H1 (cell line): ENCODE measurements at regions not wholly inside any gene's neighbourhood (a gene's known extent, or its start where the extent isn't known, plus 50 kb on each side); places are given as distances from the start of the nearest gene placed in this dataset.

Experiments
- CTCF ChIA-PET: fragments of 300-600 bp; sonication (Branson Sonifier 250); formaldehyde crosslinking; loops from one replicate; lab custom pipeline; 2021; ENCODE audit not compliant: partially characterized antibody; lab: Charles Lee
- POLR2A ChIA-PET: fragments of 300-600 bp; sonication (Branson Sonifier 250); formaldehyde crosslinking; loops from one replicate; lab custom pipeline; 2021; ENCODE audit warnings: inconsistent platforms; ENCODE audit not compliant: partially characterized antibody; lab: Charles Lee
- DNase-seq, 2 experiments: peaks; one replicate each; pipeline versions ENCODE4 v3.0.0 to v3.0.0-alpha.2; 2010 to 2022; ENCODE audit warnings: low spot score in 2 of 2, low read depth in 1 of 2, mixed read lengths in 1 of 2
- FAIRE-seq: peaks from 2 replicates; lab custom pipeline; 2011; peaks lifted over from hg19 to GRCh38; lab: Jason Lieb, UNC
- H2AFZ ChIP-seq: 2 replicates; pipeline ENCODE4 v1.8.1; 2012; ENCODE audit warnings: low read length, inconsistent platforms
- H2AK5ac ChIP-seq: 2 replicates; pipeline ENCODE4 v1.6.1; 2013; ENCODE audit warnings: low read depth, low read length
- H2BK120ac ChIP-seq: replicated peaks from 2 replicates; pipeline ENCODE3; 2013; ENCODE audit warnings: low read depth, low read length, inconsistent platforms
- H2BK12ac ChIP-seq: 2 replicates; pipeline ENCODE4 v1.6.1; 2013; ENCODE audit warnings: low read depth, low read length
- H2BK15ac ChIP-seq: 2 replicates; pipeline ENCODE4 v1.6.1; 2013; ENCODE audit warnings: low read length
- H2BK20ac ChIP-seq: 2 replicates; pipeline ENCODE4 v1.6.1; 2013; ENCODE audit warnings: low read length
- H2BK5ac ChIP-seq: 2 replicates; pipeline ENCODE4 v1.6.1; 2013; ENCODE audit warnings: low read depth, low read length
- H3K14ac ChIP-seq: 2 replicates; pipeline ENCODE4 v1.6.1; 2013; ENCODE audit warnings: inconsistent platforms; ENCODE audit not compliant: insufficient read length
- H3K18ac ChIP-seq: 2 replicates; pipeline ENCODE4 v1.6.1; 2013; ENCODE audit warnings: low read length; ENCODE audit errors: extremely low read depth
- H3K23ac ChIP-seq: 2 replicates; pipeline ENCODE4 v1.6.1; 2013; ENCODE audit warnings: inconsistent platforms; ENCODE audit not compliant: insufficient read length
- H3K23me2 ChIP-seq: 2 replicates; pipeline ENCODE4 v1.6.1; 2013; ENCODE audit warnings: low read depth, low read length
- H3K27ac ChIP-seq: 2 replicates; pipeline ENCODE4 v1.6.1; 2011; ENCODE audit warnings: low read depth, low read length, inconsistent platforms
- H3K27me3 ChIP-seq, 4 experiments: replicated peaks in 1 of 4; 1 replicate in 1 of 4; 2 replicates in 3 of 4; pipeline versions ENCODE4 v1.6.1 to v1.8.1; 2011 to 2013; ENCODE audit warnings: low read length in 3 of 4, mild to moderate bottlenecking in 3 of 4, inconsistent platforms in 2 of 4, mixed read lengths in 2 of 4, moderate library complexity in 1 of 4; ENCODE audit not compliant: control insufficient read depth in 3 of 4, insufficient read depth in 3 of 4; ENCODE audit errors: extremely low read depth in 1 of 4
- H3K36me3 ChIP-seq, 4 experiments: 2 replicates each; pipeline versions ENCODE4 v1.6.1 to v1.8.1; 2011 to 2013; ENCODE audit warnings: mild to moderate bottlenecking in 4 of 4, low read length in 3 of 4, moderate library complexity in 2 of 4, control low read depth in 1 of 4, inconsistent platforms in 1 of 4; ENCODE audit not compliant: insufficient read depth in 4 of 4, control insufficient read depth in 2 of 4
- H3K4ac ChIP-seq: replicated peaks from 2 replicates; pipeline ENCODE3; 2013; ENCODE audit warnings: low read length, low read depth, mixed read lengths, inconsistent platforms; ENCODE audit not compliant: insufficient read length
- H3K4me1 ChIP-seq, 4 experiments: replicated peaks in 1 of 4; 1 replicate in 1 of 4; 2 replicates in 3 of 4; pipeline versions ENCODE4 v1.6.1 to v1.8.1; 2011 to 2013; ENCODE audit warnings: low read length in 3 of 4, inconsistent platforms in 2 of 4, mixed read lengths in 1 of 4; ENCODE audit not compliant: insufficient read depth in 4 of 4, control insufficient read depth in 3 of 4
- H3K4me2 ChIP-seq, 2 experiments: 2 replicates each; pipeline versions ENCODE4 v1.6.1 to v1.8.1; 2011 to 2013; ENCODE audit warnings: low read depth in 2 of 2, low read length in 2 of 2, control low read depth in 1 of 2, inconsistent platforms in 1 of 2, mild to moderate bottlenecking in 1 of 2; ENCODE audit not compliant: insufficient read depth in 1 of 2
- H3K4me3 ChIP-seq, 4 experiments: fragments of 200-600, 300-600 bp in 1 of 4; sonication (generic), shearing (Covaris generic), sonication (Bioruptor Twin) in 1 of 4; 2 replicates each; pipeline versions ENCODE4 v1.5.1 to v1.8.1; 2011 to 2016; ENCODE audit warnings: low read length in 4 of 4, low read depth in 3 of 4, control low read depth in 2 of 4, inconsistent platforms in 2 of 4, mild to moderate bottlenecking in 2 of 4, mixed read lengths in 1 of 4, moderate library complexity in 1 of 4; ENCODE audit not compliant: insufficient read depth in 2 of 4; ENCODE audit errors: extremely low read depth in 1 of 4
- H3K56ac ChIP-seq: replicated peaks from 2 replicates; pipeline ENCODE3; 2013; ENCODE audit warnings: low read depth, mild to moderate bottlenecking, mixed read lengths, low read length, inconsistent platforms; ENCODE audit not compliant: insufficient read length
- H3K79me1 ChIP-seq: 2 replicates; pipeline ENCODE4 v1.6.1; 2013; ENCODE audit warnings: low read depth, low read length, control low read depth
- H3K79me2 ChIP-seq, 2 experiments: 2 replicates each; pipeline versions ENCODE4 v1.6.1 to v1.8.1; 2012 to 2013; ENCODE audit warnings: low read length in 2 of 2, mild to moderate bottlenecking in 2 of 2, inconsistent platforms in 1 of 2; ENCODE audit not compliant: insufficient read depth in 2 of 2, control insufficient read depth in 1 of 2
- H3K9ac ChIP-seq, 4 experiments: replicated peaks in 1 of 4; 1 replicate in 1 of 4; 2 replicates in 3 of 4; pipeline versions ENCODE4 v1.6.1 to v1.8.1; 2011 to 2013; ENCODE audit warnings: low read depth in 3 of 4, low read length in 3 of 4, control low read depth in 2 of 4, mild to moderate bottlenecking in 2 of 4, moderate library complexity in 2 of 4, inconsistent platforms in 1 of 4; ENCODE audit errors: extremely low read depth in 1 of 4
- H3K9me3 ChIP-seq, 2 experiments: 2 replicates each; pipeline versions ENCODE4 v1.6.1 to v1.8.1; 2012 to 2013; ENCODE audit warnings: mild to moderate bottlenecking in 2 of 2, moderate library complexity in 2 of 2, control low read depth in 1 of 2, inconsistent platforms in 1 of 2, low read depth in 1 of 2, low read length in 1 of 2, mixed read lengths in 1 of 2; ENCODE audit not compliant: insufficient read depth in 2 of 2
- H4K20me1 ChIP-seq, 2 experiments: replicated peaks in 1 of 2; 2 replicates each; pipeline versions ENCODE3 to v1.8.1; 2011 to 2013; ENCODE audit warnings: inconsistent platforms in 2 of 2, low read length in 2 of 2, mild to moderate bottlenecking in 1 of 2; ENCODE audit not compliant: insufficient read depth in 2 of 2, control insufficient read depth in 1 of 2
- H4K5ac ChIP-seq: 2 replicates; pipeline ENCODE4 v1.6.1; 2013; ENCODE audit warnings: low read length, low read depth, mixed read lengths, inconsistent platforms; ENCODE audit not compliant: insufficient read length
- H4K8ac ChIP-seq: 2 replicates; pipeline ENCODE4 v1.8.0; 2013; ENCODE audit warnings: mild to moderate bottlenecking, moderate library complexity, low read length, inconsistent platforms; ENCODE audit not compliant: insufficient read depth; ENCODE audit errors: extremely low read depth
- H4K91ac ChIP-seq: replicated peaks from 2 replicates; pipeline ENCODE3; 2013; ENCODE audit warnings: low read length, mixed read lengths, inconsistent platforms; ENCODE audit not compliant: insufficient read length
- GABPA ChIP-seq: IDR thresholded peaks from 2 replicates; pipeline ENCODE4 v1.6.1; 2011; ENCODE audit warnings: mild to moderate bottlenecking, low read length, moderate library complexity, borderline replicate concordance; ENCODE audit not compliant: insufficient read depth
- JUN ChIP-seq: IDR thresholded peaks from 2 replicates; pipeline ENCODE4 v1.6.1; 2011; ENCODE audit warnings: low read depth, mild to moderate bottlenecking, improper control_type of control experiment, low read length
- NANOG ChIP-seq: IDR thresholded peaks from 2 replicates; pipeline ENCODE4 v1.6.1; 2011; ENCODE audit warnings: low read length, low read depth, mild to moderate bottlenecking, inconsistent platforms; ENCODE audit not compliant: insufficient read depth, poor library complexity, severe bottlenecking
- PHF8 ChIP-seq: fragments of 200-600 bp; sonication (generic); conservative IDR thresholded peaks from 2 replicates; pipeline ENCODE4 v1.7.1; 2012; ENCODE audit warnings: low read depth, mild to moderate bottlenecking, inconsistent platforms, low read length, moderate library complexity
- WGBS, 2 experiments: shearing (Covaris generic) in 1 of 2; methylation state at CpG; one replicate each; pipeline versions ENCODE4 v1.1.6 to v1.1.7; 2013 to 2015; ENCODE audit warnings: low lambda C conversion rate in 2 of 2, mixed read lengths in 2 of 2, inconsistent platforms in 1 of 2, low coverage in 1 of 2, missing lambda C conversion rate in 1 of 2; ENCODE audit not compliant: insufficient replicate concordance in 2 of 2, insufficient coverage in 1 of 2, insufficient read length in 1 of 2; ENCODE audit errors: extremely low coverage in 1 of 2, missing lambda C conversion rate in 1 of 2; 5-methylcytosine and 5-hydroxymethylcytosine counted together
- TF ChIP-seq, protein P1 (sequence below): IDR thresholded peaks from 2 replicates; pipeline ENCODE4 v1.6.1; 2012; ENCODE audit warnings: low read length, inconsistent platforms

- H2BK15ac ChIP-seq, result no peak overlapping the region
- no peak overlapping the region for H3K23ac ChIP-seq
- H4K5ac ChIP-seq, result no peak overlapping the region
- no peak for DNase-seq
- WGBS, 2 experiments, result 87% methylated on average over 1 of the region's 1 CpG; no CpG with 5 or more reads in 1 of the 2 experiments
- no peak overlapping the region for H2BK120ac ChIP-seq
- ChIA-PET CTCF (interaction anchor here (1.2 kb wide), 1 partner anchor 8 kb away, joined by 4 read pairs; no protein-coding TSS in a partner anchor), POLR2A (interaction anchor here (0.6 kb wide), 1 partner anchor 216 kb away, joined by 3 read pairs; no protein-coding TSS in a partner anchor)
- no peaks in the 10 kb centered on the region for H3K4me1 ChIP-seq
- H3K4ac ChIP-seq, result no peak overlapping the region
- no peak overlapping the region for H3K56ac ChIP-seq
- H2BK12ac ChIP-seq, result no peak overlapping the region
- no peak overlapping the region for H3K9ac ChIP-seq
- H4K91ac ChIP-seq, result no peak overlapping the region
- no peaks in the 10 kb centered on the region for H3K27me3 ChIP-seq
- no peak overlapping the region for H2BK20ac ChIP-seq
- FAIRE-seq, result no peak
- H3K4me2 ChIP-seq, result no peak overlapping the region
- H2AFZ ChIP-seq, result no peak overlapping the region
- H3K9me3 ChIP-seq, result peaks cover 4 to 5% of the 10 kb centered on the region in 2 experiments; a peak in 3 of 4 replicates
- H2AK5ac ChIP-seq, result no peak overlapping the region
- no peaks in the 10 kb centered on the region; the same call in 1 of the 2 replicates for H3K23me2 ChIP-seq
- no peak overlapping the region for H2BK5ac ChIP-seq
- no peaks in the 10 kb centered on the region for H3K79me2 ChIP-seq
- H3K4me3 ChIP-seq, result no peak overlapping the region
- no peak overlapping the region for H4K8ac ChIP-seq
- no peak overlapping the region for H3K14ac ChIP-seq
- no peak overlapping the region for H3K27ac ChIP-seq
- H3K36me3 ChIP-seq, result no peaks in the 10 kb centered on the region
- H3K18ac ChIP-seq, result no peak overlapping the region
- no peaks in the 10 kb centered on the region for H3K79me1 ChIP-seq
- H4K20me1 ChIP-seq, result no peaks in the 10 kb centered on the region
- no peak for TF ChIP-seq JUN
- no peak for TF ChIP-seq GABPA
- TF ChIP-seq PHF8, result no peak
- no peak for TF ChIP-seq NANOG
- TF ChIP-seq, protein P1, sequence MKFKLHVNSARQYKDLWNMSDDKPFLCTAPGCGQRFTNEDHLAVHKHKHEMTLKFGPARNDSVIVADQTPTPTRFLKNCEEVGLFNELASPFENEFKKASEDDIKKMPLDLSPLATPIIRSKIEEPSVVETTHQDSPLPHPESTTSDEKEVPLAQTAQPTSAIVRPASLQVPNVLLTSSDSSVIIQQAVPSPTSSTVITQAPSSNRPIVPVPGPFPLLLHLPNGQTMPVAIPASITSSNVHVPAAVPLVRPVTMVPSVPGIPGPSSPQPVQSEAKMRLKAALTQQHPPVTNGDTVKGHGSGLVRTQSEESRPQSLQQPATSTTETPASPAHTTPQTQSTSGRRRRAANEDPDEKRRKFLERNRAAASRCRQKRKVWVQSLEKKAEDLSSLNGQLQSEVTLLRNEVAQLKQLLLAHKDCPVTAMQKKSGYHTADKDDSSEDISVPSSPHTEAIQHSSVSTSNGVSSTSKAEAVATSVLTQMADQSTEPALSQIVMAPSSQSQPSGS, result no peak
Observed at GRCh38 chr11:129652835-129653234, 162.8 kb upstream of the TMEM45B start.
